DOHH2 (cell line): ENCODE measurements at regions not wholly inside any gene's neighbourhood (a gene's known extent, or its start where the extent isn't known, plus 50 kb on each side); places are given as distances from the start of the nearest gene placed in this dataset.

ENCODE experiments used
- CTCF ChIP-seq: fragments of 200-600 bp; sonication (generic); IDR thresholded peaks from one replicate; pipeline ENCODE4 v1.5.1; 2014; ENCODE audit warnings: antibody characterized with exemption, mild to moderate bottlenecking, low read depth, low read length; ENCODE audit not compliant: poor library complexity, severe bottlenecking
- EZH2phosphoT487 ChIP-seq: fragments of 200-600 bp; sonication (generic); IDR thresholded peaks from 2 replicates; pipeline ENCODE4 v1.6.1; 2017; ENCODE audit warnings: borderline replicate concordance, mild to moderate bottlenecking, antibody characterized with exemption, low read length, moderate library complexity, mixed read lengths

GRCh38 chr4:106603471-106603870 is 234.9 kb upstream of the GIMD1 start:
- TF ChIP-seq CTCF (no peak), EZH2phosphoT487 (no peak)
